OCI-LY7 (cell line): ENCODE measurements at regions not wholly inside any gene's neighbourhood (a gene's known extent, or its start where the extent isn't known, plus 50 kb on each side); places are given as distances from the start of the nearest gene placed in this dataset.

Experiments
- BruUV-seq: library from RNA; stranded (reverse); fragments of 400-500 nt; replicated peaks from 2 replicates; lab custom pipeline; 2021; lab: Mats Ljungman, UMichigan
- CTCF ChIA-PET: fragments of 300-600 bp; sonication (Branson Sonifier 250); formaldehyde crosslinking; loops from one replicate; lab custom pipeline; 2022; ENCODE audit warnings: antibody characterized with exemption; ENCODE audit not compliant: unreplicated experiment; lab: Charles Lee
- POLR2A ChIA-PET: fragments of 300-600 bp; sonication (Branson Sonifier 250); formaldehyde crosslinking; loops from one replicate; lab custom pipeline; 2022; ENCODE audit warnings: antibody characterized with exemption; lab: Charles Lee
- DNase-seq: peaks from one replicate; pipeline ENCODE4 v3.0.0-alpha.2; 2015; ENCODE audit warnings: low spot score
- H2AFZ ChIP-seq: fragments of 200-600 bp; sonication (generic), shearing (Covaris generic); 2 replicates; pipeline ENCODE4 v1.6.1; 2014; ENCODE audit warnings: mild to moderate bottlenecking, antibody characterized with exemption, low read length, moderate library complexity
- H3K27ac ChIP-seq: fragments of 200-600 bp; sonication (generic); 2 replicates; pipeline ENCODE4 v1.5.1; 2014; ENCODE audit warnings: mixed run types, low read depth, mild to moderate bottlenecking, moderate library complexity, low read length, inconsistent platforms; ENCODE audit not compliant: poor library complexity, severe bottlenecking
- H3K36me3 ChIP-seq: fragments of 200-600 bp; sonication (generic); 2 replicates; pipeline ENCODE4 v1.6.1; 2014; ENCODE audit warnings: mild to moderate bottlenecking, antibody characterized with exemption, low read length, moderate library complexity, mixed read lengths; ENCODE audit not compliant: insufficient read depth
- H3K4me1 ChIP-seq: fragments of 200-600 bp; sonication (generic); 2 replicates; pipeline ENCODE4 v1.5.1; 2014; ENCODE audit warnings: mild to moderate bottlenecking, low read length; ENCODE audit not compliant: insufficient read depth, poor library complexity, severe bottlenecking
- H3K4me2 ChIP-seq: fragments of 200-600 bp; sonication (generic); 2 replicates; pipeline ENCODE4 v1.6.1; 2014; ENCODE audit warnings: mild to moderate bottlenecking, low read length
- H3K4me3 ChIP-seq: fragments of 200-600 bp; sonication (generic); 2 replicates; pipeline ENCODE4 v1.5.1; 2014; ENCODE audit warnings: mild to moderate bottlenecking, low read depth, low read length; ENCODE audit not compliant: poor library complexity, severe bottlenecking
- H3K79me2 ChIP-seq: fragments of 200-600 bp; sonication (generic); 2 replicates; pipeline ENCODE4 v1.6.1; 2016; ENCODE audit warnings: low read depth, mild to moderate bottlenecking, low read length, moderate library complexity, mixed read lengths; ENCODE audit not compliant: insufficient read depth
- H3K9me2 ChIP-seq: fragments of 200-600 bp; sonication (generic); 2 replicates; pipeline ENCODE4 v1.6.1; 2016; ENCODE audit warnings: mild to moderate bottlenecking, low read length, mixed read lengths; ENCODE audit not compliant: insufficient read depth
- H3K9me3 ChIP-seq: fragments of 200-600 bp; sonication (generic); 2 replicates; pipeline ENCODE4 v1.6.1; 2014; ENCODE audit warnings: mild to moderate bottlenecking, mixed run types, low read length, mixed read lengths
- H4K20me1 ChIP-seq: fragments of 200-600 bp; sonication (generic); 2 replicates; pipeline ENCODE4 v1.6.1; 2014; ENCODE audit warnings: mild to moderate bottlenecking, antibody characterized with exemption, low read length, moderate library complexity, mixed read lengths; ENCODE audit not compliant: insufficient read depth
- EZH2phosphoT487 ChIP-seq: fragments of 200-600 bp; sonication (generic); IDR thresholded peaks from 2 replicates; pipeline ENCODE4 v1.6.1; 2018; ENCODE audit warnings: low read depth, borderline replicate concordance, mild to moderate bottlenecking, mixed run types, antibody characterized with exemption, low read length, moderate library complexity, mixed read lengths
- intact Hi-C: fragments of 100-400 bp; cut with micrococcal nuclease; formaldehyde crosslinking; loops from one replicate; pipeline ENCODE4 v1.10.0; 2022; ENCODE audit not compliant: unreplicated experiment
- TF ChIP-seq, protein P1 (sequence below): fragments of 200-600 bp; sonication (generic); conservative IDR thresholded peaks from 2 replicates; pipeline ENCODE4 v1.5.1; 2014; ENCODE audit warnings: mild to moderate bottlenecking, antibody characterized with exemption, low read length, moderate library complexity, mixed read lengths

DNA sequence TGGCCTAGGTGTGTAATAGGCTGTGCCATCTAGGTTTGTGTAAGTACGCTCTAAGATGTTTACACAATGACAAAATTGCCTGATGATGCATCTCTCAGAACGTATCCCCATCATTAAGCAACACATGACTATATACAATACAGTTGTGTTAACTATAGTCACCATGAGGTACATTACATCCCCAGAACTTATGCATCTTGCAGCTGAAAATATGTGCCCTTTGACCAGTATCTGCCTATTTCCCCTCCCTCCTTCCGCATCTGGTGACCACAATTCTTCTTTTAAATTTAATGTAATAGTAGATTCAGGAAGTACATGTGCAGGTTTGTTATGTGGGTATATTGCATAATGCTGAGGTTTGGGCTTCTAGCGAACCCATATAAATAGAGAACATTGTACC lies 239.8 kb upstream of the IL1RAPL1 start:
- no peaks in the 10 kb centered on the region for H3K9me3 ChIP-seq
- H3K4me2 ChIP-seq: no peak overlapping the region
- no peaks in the 10 kb centered on the region for H3K4me1 ChIP-seq
- H3K4me3 ChIP-seq: no peak overlapping the region
- ChIA-PET CTCF (no interaction called here), POLR2A (no interaction called here)
- DNase-seq: no peak
- intact Hi-C loops: no loop called here
- no peaks in the 10 kb centered on the region for H4K20me1 ChIP-seq
- no peaks in the 10 kb centered on the region for H3K36me3 ChIP-seq
- H2AFZ ChIP-seq: no peak overlapping the region
- TF ChIP-seq EZH2phosphoT487: no peak
- TF ChIP-seq, protein P1, sequence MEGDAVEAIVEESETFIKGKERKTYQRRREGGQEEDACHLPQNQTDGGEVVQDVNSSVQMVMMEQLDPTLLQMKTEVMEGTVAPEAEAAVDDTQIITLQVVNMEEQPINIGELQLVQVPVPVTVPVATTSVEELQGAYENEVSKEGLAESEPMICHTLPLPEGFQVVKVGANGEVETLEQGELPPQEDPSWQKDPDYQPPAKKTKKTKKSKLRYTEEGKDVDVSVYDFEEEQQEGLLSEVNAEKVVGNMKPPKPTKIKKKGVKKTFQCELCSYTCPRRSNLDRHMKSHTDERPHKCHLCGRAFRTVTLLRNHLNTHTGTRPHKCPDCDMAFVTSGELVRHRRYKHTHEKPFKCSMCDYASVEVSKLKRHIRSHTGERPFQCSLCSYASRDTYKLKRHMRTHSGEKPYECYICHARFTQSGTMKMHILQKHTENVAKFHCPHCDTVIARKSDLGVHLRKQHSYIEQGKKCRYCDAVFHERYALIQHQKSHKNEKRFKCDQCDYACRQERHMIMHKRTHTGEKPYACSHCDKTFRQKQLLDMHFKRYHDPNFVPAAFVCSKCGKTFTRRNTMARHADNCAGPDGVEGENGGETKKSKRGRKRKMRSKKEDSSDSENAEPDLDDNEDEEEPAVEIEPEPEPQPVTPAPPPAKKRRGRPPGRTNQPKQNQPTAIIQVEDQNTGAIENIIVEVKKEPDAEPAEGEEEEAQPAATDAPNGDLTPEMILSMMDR: no peak
- H3K79me2 ChIP-seq: no peaks in the 10 kb centered on the region
- H3K27ac ChIP-seq: no peak overlapping the region
- H3K9me2 ChIP-seq: no peaks in the 10 kb centered on the region
- BruUV-seq: no TSS peak

DNA sequence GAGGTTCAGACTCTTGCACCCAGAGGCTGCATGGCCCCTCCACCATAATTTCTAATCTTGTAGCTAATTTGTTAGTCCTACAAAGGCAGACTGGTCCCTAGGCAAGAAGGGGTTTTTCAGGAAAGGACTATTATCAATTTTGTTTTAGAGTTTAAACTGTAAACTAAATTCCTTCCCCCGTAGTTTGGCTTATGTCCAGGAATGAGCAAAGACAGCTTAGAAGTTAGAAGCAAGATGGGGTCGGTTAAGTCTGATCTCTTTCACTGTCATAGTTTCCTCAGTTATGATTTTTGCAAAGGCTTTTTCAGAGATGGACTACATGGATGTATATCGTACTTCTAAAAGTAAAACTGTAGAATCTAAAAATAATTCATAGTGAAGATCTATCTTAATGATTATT lies 258.1 kb upstream of the IL1RAPL1 start:
- ChIA-PET CTCF (no interaction called here), POLR2A (no interaction called here)
- Histone ChIP-seq H3K4me2 (no peak overlapping the region), H3K4me3 (no peak overlapping the region), H4K20me1 (no peaks in the 10 kb centered on the region), H3K79me2 (no peaks in the 10 kb centered on the region), H3K36me3 (no peaks in the 10 kb centered on the region), H3K9me3 (no peaks in the 10 kb centered on the region), H3K27ac (no peak overlapping the region), H3K9me2 (no peaks in the 10 kb centered on the region), H3K4me1 (no peaks in the 10 kb centered on the region), H2AFZ (no peak overlapping the region)
- no peak for DNase-seq
- TF ChIP-seq EZH2phosphoT487: no peak
- TF ChIP-seq, protein P1: no peak
- no TSS peak for BruUV-seq
- intact Hi-C loops: no loop called here

DNA sequence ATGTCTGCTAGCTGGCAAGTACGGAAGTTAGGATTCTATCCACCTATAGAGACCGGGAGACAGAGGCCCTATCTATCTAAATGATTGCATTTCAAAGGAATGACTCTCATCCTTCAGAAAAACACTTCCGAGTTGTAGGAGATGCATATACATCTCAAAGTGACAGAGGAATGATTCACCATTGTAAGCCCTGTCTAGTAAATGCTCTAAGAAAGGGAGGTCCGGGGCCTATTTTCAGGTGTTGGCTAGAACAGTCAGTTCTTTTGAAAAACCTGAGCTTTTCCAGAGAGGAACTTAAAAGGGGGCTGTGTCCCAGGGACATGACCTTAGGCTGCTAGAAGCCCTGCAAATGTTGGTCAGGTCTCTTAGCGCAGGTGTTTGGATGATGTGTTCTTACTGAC lies 262.9 kb upstream of the IL1RAPL1 start:
- Histone ChIP-seq H2AFZ (no peak overlapping the region), H3K27ac (no peak overlapping the region), H3K36me3 (no peaks in the 10 kb centered on the region), H3K79me2 (no peaks in the 10 kb centered on the region), H3K9me2 (no peaks in the 10 kb centered on the region), H3K4me3 (no peak overlapping the region), H3K9me3 (no peaks in the 10 kb centered on the region), H4K20me1 (no peaks in the 10 kb centered on the region), H3K4me2 (no peak overlapping the region), H3K4me1 (no peaks in the 10 kb centered on the region)
- DNase-seq: no peak
- CTCF ChIA-PET: no interaction called here
- intact Hi-C loops: no loop called here
- no TSS peak for BruUV-seq
- POLR2A ChIA-PET: no interaction called here
- TF ChIP-seq EZH2phosphoT487: no peak
- TF ChIP-seq, protein P1: no peak
